ENCODE measurements at regions not wholly inside any gene's neighbourhood (a gene's known extent, or its start where the extent isn't known, plus 50 kb on each side); places are given as distances from the start of the nearest gene placed in this dataset.

- Histone ChIP-seq H3K36me3 (ENCODE audit: insufficient read depth, low read length) (no peaks in the 10 kb centered on the region), H3K4me1 (ENCODE audit: insufficient read depth, low read length) (no peaks in the 10 kb centered on the region), H2AFZ (ENCODE audit: low read length) (no peak overlapping the region), H3K79me2 (ENCODE audit: insufficient read depth, low read length) (no peaks in the 10 kb centered on the region), H3K4me3 (ENCODE audit: insufficient read depth, low read length) (no peak overlapping the region), H3K27ac (ENCODE audit: low read depth, low read length) (no peak overlapping the region), H3K27me3 (ENCODE audit: insufficient read depth, low read length) (no peaks in the 10 kb centered on the region), H3K9me3 (ENCODE audit: low read depth, low read length) (no peaks in the 10 kb centered on the region), H4K20me1 (ENCODE audit: insufficient read depth, low read length) (no peaks in the 10 kb centered on the region), H3K4me2 (ENCODE audit: insufficient read depth, low read length) (no peak overlapping the region)
- no peak for DNase-seq (ENCODE audit: insufficient read length, low spot score, missing footprints)
- TF ChIP-seq CTCF (IDR thresholded peaks at IDR 0.05; ENCODE audit: extremely low read depth, low read depth, low read length), result no peak
These were observed 327.7 kb upstream of the ALCAM start for GRCh38 chr3:105039004-105039403.

- TF ChIP-seq CTCF (IDR thresholded peaks at IDR 0.05; ENCODE audit: extremely low read depth, low read depth, low read length), result no peak
- Histone ChIP-seq H3K9me3 (ENCODE audit: low read depth, low read length) (no peaks in the 10 kb centered on the region), H3K36me3 (ENCODE audit: insufficient read depth, low read length) (no peaks in the 10 kb centered on the region), H3K4me3 (ENCODE audit: insufficient read depth, low read length) (no peak overlapping the region), H3K79me2 (ENCODE audit: insufficient read depth, low read length) (no peaks in the 10 kb centered on the region), H3K27me3 (ENCODE audit: insufficient read depth, low read length) (no peaks in the 10 kb centered on the region), H4K20me1 (ENCODE audit: insufficient read depth, low read length) (no peaks in the 10 kb centered on the region), H3K4me2 (ENCODE audit: insufficient read depth, low read length) (no peak overlapping the region), H3K27ac (ENCODE audit: low read depth, low read length) (no peak overlapping the region), H2AFZ (ENCODE audit: low read length) (no peak overlapping the region), H3K4me1 (ENCODE audit: insufficient read depth, low read length) (no peaks in the 10 kb centered on the region)
- DNase-seq (ENCODE audit: insufficient read length, low spot score, missing footprints), result no peak
These were observed 326.6 kb upstream of the ALCAM start for GRCh38 chr3:105040026-105040622.

- Histone ChIP-seq H3K4me2 (ENCODE audit: insufficient read depth, low read length) (no peak overlapping the region), H3K9me3 (ENCODE audit: low read depth, low read length) (no peaks in the 10 kb centered on the region), H4K20me1 (ENCODE audit: insufficient read depth, low read length) (no peaks in the 10 kb centered on the region), H3K4me3 (ENCODE audit: insufficient read depth, low read length) (no peak overlapping the region), H2AFZ (ENCODE audit: low read length) (no peak overlapping the region), H3K27ac (ENCODE audit: low read depth, low read length) (no peak overlapping the region), H3K4me1 (ENCODE audit: insufficient read depth, low read length) (no peaks in the 10 kb centered on the region), H3K27me3 (ENCODE audit: insufficient read depth, low read length) (no peaks in the 10 kb centered on the region), H3K36me3 (ENCODE audit: insufficient read depth, low read length) (no peaks in the 10 kb centered on the region), H3K79me2 (ENCODE audit: insufficient read depth, low read length) (no peaks in the 10 kb centered on the region)
- TF ChIP-seq CTCF (IDR thresholded peaks at IDR 0.05; ENCODE audit: extremely low read depth, low read depth, low read length), result no peak
- DNase-seq (ENCODE audit: insufficient read length, low spot score, missing footprints), result no peak
These were observed 324.1 kb upstream of the ALCAM start for GRCh38 chr3:105042586-105042985.

GRCh38 chr3:105051111-105051510 is 315.6 kb upstream of the ALCAM start:
- Histone ChIP-seq H3K4me3 (ENCODE audit: insufficient read depth, low read length) (no peak overlapping the region), H4K20me1 (ENCODE audit: insufficient read depth, low read length) (no peaks in the 10 kb centered on the region), H3K4me1 (ENCODE audit: insufficient read depth, low read length) (no peaks in the 10 kb centered on the region), H3K4me2 (ENCODE audit: insufficient read depth, low read length) (no peak overlapping the region), H3K79me2 (ENCODE audit: insufficient read depth, low read length) (no peaks in the 10 kb centered on the region), H2AFZ (ENCODE audit: low read length) (no peak overlapping the region), H3K9me3 (ENCODE audit: low read depth, low read length) (no peaks in the 10 kb centered on the region), H3K36me3 (ENCODE audit: insufficient read depth, low read length) (no peaks in the 10 kb centered on the region), H3K27ac (ENCODE audit: low read depth, low read length) (no peak overlapping the region), H3K27me3 (ENCODE audit: insufficient read depth, low read length) (no peaks in the 10 kb centered on the region)
- TF ChIP-seq CTCF (IDR thresholded peaks at IDR 0.05; ENCODE audit: extremely low read depth, low read depth, low read length), result no peak
- peak; percentile 73 for DNase-seq (ENCODE audit: insufficient read length, low spot score, missing footprints)

All from osteoblast (primary cell).